ENCODE measurements at regions not wholly inside any gene's neighbourhood (a gene's known extent, or its start where the extent isn't known, plus 50 kb on each side); places are given as distances from the start of the nearest gene placed in this dataset.

GRCh38 chr11:112457532-112457931 lies 196.9 kb upstream of the PLET1 start:
- POLR2A ChIA-PET = no interaction called here
- CTCF ChIA-PET = no interaction called here

DNA sequence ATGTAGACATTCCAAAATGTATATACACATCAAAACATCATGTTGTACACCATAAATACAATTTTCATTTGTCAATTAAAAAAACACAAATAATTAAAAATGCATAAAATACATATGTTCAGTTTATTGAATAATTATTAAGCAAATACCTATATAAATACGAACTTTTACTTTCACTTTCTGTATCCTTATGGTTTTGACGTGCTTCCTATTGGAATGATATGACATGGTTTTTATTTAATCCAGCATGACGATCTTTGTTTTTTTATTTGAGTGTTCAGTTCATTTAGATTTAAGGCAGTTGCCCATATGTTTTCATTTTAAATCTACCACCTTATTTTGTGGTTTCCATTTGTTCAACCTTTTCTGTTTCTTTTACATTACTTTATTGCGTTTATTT lies 198.3 kb upstream of the PLET1 start:
- ChIA-PET POLR2A (no interaction called here), CTCF (no interaction called here)

DNA sequence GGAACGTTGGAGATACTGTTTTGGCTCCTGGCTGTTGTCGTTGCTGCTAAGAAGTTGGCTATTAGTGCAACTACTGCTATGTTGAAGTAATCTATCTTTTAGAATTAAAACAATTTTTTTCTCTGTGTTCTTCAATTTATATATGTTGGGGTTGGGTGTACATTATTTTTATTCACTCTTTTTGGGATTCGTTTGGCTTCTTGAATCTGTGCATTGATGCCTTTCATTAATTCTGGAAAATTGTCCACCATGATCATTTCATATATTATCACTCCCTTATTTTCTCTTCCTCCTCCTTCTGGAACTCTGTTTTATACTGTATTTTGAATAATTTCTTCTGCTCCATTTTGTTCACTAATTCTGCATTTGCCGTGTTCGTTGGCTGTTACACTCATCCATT lies 199.5 kb upstream of the PLET1 start:
- ChIA-PET CTCF (no interaction called here), POLR2A (no interaction called here)

GRCh38 chr11:112464949-112465348 lies 204.3 kb upstream of the PLET1 start:
- POLR2A ChIA-PET = no interaction called here
- CTCF ChIA-PET = no interaction called here

DNA sequence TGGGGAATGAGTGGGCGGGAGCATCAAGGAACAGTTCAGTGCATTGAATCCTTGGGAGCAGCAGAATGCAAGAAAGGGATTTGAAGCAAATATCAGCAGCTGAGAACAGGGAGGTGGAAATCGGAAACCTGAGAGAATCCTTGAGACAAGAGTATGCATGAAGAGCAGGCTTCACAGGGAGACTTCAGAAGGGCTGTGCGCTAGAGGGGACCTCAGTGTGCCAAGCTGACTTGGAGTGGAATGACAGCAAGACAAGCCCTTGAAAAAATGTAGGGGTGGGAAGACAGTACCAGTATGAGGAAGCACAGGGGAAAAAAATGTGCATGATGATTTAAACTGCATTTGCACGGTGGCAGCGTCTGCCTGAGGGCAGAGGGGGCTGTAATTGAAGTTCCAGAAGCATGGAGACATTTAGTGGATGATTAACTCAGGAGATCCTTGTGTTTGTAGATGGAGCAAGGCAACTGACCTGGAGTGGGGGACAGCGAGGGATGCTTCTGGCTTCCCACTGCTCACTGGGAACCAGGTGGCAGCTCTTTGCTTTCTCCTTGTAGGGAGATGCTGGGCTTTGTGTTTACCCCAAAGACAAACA lies 204.9 kb upstream of the PLET1 start:
- ChIA-PET POLR2A (no interaction called here), CTCF (no interaction called here)

GRCh38 chr11:112467721-112468120 lies 207.1 kb upstream of the PLET1 start:
- POLR2A ChIA-PET = no interaction called here
- CTCF ChIA-PET = no interaction called here

DNA sequence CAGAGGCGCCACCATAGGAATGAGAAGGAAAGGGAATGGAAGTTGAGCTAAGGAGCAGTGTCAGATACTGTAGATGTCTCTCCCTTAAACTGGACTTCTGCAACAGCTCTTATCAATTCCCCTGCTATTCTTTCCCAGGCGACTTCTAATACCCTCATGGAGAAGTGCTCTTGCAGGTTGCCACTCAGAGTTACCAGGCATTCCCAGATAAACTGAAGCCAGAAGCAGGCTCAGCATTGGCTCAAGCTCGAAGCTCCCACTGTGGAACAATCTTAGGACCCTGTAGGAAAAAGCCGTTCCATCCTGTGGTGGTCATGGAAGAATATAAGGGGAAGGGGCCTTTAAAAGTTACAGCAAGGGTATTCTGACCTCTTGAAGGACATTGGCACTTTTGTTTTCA lies 208.7 kb upstream of the PLET1 start:
- ChIA-PET POLR2A (no interaction called here), CTCF (interaction anchor here (0.6 kb wide), 1 partner anchor 413 kb away, joined by 3 read pairs; no protein-coding TSS in a partner anchor)

- ChIA-PET CTCF (no interaction called here), POLR2A (no interaction called here)
Observed at GRCh38 chr11:112470355-112470754, 209.7 kb upstream of the PLET1 start.

- POLR2A ChIA-PET = no interaction called here
Observed at GRCh38 chr11:112471731-112472130, 211.1 kb upstream of the PLET1 start.

DNA sequence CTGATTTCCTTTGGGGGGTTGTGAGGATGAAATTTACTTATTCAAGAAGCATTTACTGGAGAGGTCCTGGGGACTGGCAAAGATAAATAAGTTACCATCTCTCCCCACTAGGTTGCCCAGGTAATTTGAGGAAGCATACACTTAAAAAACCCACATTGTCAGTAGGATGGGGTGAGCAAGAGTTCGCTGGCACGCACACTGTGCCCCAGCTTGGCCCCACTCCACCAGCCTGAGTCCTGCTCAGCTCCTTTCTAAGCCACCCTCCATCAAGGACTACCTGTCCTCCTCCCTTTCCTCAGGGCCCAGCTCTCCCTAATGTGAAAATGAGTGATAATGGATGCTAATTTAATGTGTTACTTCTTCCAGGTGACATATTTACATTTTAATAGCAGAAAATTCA lies 216.5 kb upstream of the PLET1 start:
- ChIA-PET POLR2A (no interaction called here), CTCF (no interaction called here)

More at GRCh38 chr11:112471731-112472130, 211.1 kb upstream of the PLET1 start:
- CTCF ChIA-PET = no interaction called here

DNA sequence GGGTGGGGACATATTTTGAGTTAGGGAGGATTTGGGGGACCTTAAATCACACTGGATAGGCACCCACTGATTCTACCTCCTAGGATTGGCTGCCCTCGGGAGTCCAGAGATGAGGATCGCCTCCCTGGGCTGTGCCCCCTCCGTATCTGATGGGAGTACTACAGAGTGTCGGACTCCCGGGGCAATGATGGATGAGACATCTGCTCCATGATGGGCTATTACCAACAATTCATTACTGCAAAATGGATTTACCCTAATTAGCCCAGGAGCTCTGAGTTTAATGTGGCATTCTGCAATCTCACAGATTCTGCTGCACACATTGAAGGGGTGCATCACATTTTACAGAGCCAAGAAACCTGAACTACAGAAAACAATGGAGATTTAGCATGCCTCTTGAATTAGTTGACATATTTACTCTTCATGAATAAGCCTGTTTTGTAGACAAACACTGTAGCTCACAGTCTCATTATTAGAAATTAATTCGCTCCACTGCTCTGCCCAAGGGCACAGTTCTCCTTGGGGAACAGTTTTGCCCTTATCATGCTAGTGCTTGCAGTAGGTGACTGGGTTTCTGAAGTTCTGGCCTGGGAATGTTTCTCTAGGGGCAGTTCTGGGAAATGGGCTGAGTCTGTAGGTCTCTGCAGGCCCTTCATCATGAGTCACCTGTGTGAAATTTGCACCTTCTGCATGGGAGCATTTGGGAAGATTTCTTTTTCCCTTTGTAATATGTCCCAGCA lies 217.1 kb upstream of the PLET1 start:
- ChIA-PET POLR2A (no interaction called here), CTCF (no interaction called here)

- ChIA-PET CTCF (no interaction called here), POLR2A (no interaction called here)
Observed at GRCh38 chr11:112478806-112479205, 218.1 kb upstream of the PLET1 start.

GRCh38 chr11:112481431-112481830 lies 220.8 kb upstream of the PLET1 start:
- CTCF ChIA-PET = no interaction called here

DNA sequence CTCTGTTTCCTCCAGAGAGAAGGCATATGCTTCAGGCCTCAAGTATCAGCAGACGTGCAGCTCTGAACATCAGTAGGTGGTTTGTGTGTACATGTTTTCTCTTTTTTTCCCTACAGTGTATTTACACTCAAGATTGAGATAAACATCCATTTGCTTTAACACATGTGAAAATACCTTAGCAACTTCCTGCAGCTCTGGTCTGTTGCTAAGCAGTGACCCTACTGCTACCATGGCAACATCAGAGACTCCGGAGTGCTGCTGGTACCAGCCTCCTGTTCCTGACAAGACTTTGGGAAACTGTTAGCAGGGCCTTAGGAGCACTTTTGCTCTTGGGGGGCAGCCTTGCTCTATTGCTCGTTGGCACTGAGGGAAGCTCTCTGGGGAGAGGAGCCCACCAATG lies 221.2 kb upstream of the PLET1 start:
- CTCF ChIA-PET = no interaction called here
- POLR2A ChIA-PET = no interaction called here

More at GRCh38 chr11:112481431-112481830, 220.8 kb upstream of the PLET1 start:
- POLR2A ChIA-PET = no interaction called here

DNA sequence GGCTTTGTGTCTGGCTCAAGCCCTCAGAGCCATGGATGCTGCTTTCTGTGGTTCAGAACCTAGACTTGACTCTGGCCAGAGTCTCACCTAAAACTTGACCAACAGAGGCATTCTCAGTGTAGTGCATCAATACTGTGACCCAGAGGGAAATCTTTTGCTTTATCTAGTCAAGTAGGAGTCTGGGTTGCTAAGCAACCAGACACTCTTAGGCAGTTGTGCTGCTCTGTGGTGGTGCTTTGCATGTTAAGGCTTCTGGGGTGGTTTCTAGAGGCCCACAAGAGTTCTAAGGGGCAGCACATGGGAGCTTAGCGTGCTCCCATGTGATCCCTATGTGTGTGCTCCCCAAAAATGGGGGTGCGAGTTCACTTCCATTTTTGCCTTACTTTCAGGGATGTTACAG lies 224.6 kb upstream of the PLET1 start:
- ChIA-PET CTCF (no interaction called here), POLR2A (no interaction called here)

- ChIA-PET CTCF (no interaction called here), POLR2A (no interaction called here)
Observed at GRCh38 chr11:112497826-112498225, 237.2 kb upstream of the PLET1 start.

DNA sequence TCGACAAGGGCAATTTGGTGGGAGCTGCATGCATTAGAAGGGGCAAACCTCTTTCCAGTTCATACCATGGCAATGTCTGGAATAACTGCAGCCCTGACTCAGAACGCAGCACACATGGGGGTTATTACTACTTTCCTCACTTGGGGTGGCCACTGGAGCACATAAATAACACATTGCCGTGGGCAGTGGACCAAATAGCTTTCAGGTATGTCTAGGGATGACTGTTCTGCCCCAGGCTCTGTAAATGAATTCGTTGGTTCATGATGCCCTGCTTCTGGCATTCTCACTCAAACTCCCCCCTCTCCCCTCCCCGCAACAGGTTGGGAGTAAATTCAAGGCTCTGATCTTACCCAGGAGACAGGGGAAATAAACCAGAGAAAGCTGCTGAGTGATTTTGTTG lies 238.0 kb upstream of the PLET1 start:
- ChIA-PET CTCF (no interaction called here), POLR2A (no interaction called here)

- CTCF ChIA-PET = no interaction called here
- POLR2A ChIA-PET = no interaction called here
Observed at GRCh38 chr11:112499153-112499880, 238.7 kb upstream of the PLET1 start.

DNA sequence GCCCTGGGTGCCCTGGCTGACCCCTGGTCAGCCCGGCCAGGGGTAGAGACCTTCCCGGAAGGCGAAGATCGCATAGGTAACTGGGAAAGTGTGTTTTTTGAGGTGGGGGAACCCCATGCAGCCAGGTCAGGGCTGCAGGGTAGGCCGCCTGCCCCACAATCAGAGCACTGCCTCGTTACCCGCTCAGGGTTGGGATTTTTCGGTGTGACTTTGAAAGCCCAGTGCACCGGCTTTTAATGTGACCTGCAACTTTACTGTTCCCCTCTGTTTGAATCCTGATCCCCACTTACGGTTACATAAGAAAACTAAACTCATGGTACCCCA lies 239.2 kb upstream of the PLET1 start:
- ChIA-PET CTCF (no interaction called here), POLR2A (no interaction called here)

DNA sequence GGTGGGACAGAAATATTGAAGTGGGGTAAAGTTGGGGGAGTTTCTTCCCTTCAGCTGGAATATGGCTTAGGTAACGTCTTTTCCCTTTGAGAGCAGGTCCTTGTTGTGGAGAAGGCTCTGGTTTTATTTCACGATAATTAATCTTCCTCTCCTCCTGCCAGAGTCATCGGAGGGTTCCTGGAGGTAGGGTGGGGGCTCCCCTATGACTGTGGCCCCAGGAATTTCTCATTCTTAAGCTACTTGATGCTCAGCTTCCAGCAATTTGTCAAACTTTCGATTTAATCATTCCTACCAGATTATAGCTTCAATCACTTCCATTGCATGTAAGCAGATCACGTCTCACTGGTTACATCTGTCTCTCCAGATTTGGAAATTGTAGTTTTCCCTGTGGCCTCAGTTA lies 242.8 kb upstream of the PLET1 start:
- CTCF ChIA-PET = no interaction called here
- POLR2A ChIA-PET = no interaction called here

GRCh38 chr11:112504056-112504455 lies 243.4 kb upstream of the PLET1 start:
- CTCF ChIA-PET = no interaction called here
- POLR2A ChIA-PET = no interaction called here

- ChIA-PET POLR2A (no interaction called here), CTCF (no interaction called here)
Observed at GRCh38 chr11:112506852-112507251, 246.2 kb upstream of the PLET1 start.
